ENCODE measurements at regions not wholly inside any gene's neighbourhood (a gene's known extent, or its start where the extent isn't known, plus 50 kb on each side); places are given as distances from the start of the nearest gene placed in this dataset.

- Histone ChIP-seq H3K36me3 (ENCODE audit: control insufficient read depth in 4 of 4, insufficient read depth in 3 of 4, low read depth in 1 of 4, low read length in 3 of 4) (no peaks in the 10 kb centered on the region), H3K27ac (ENCODE audit: low read depth in 1 of 2, low read length in 2 of 2) (no peak overlapping the region), H3K9ac (ENCODE audit: low read depth in 1 of 2, low read length in 2 of 2) (no peak overlapping the region), H3K4me1 (ENCODE audit: control insufficient read depth in 4 of 4, insufficient read depth in 4 of 4, low read length in 3 of 4) (no peaks in the 10 kb centered on the region), H3K4me3 (ENCODE audit: low read depth in 1 of 3, low read length in 3 of 3) (no peak overlapping the region), H3K27me3 (ENCODE audit: control insufficient read depth in 4 of 4, insufficient read depth in 4 of 4, low read length in 3 of 4) (no peaks in the 10 kb centered on the region), H3K9me3 (ENCODE audit: control insufficient read depth in 4 of 4, low read length in 3 of 4) (no peaks in the 10 kb centered on the region)
- WGBS: 89% methylated on average over 2 of the region's 2 CpGs
- TF ChIP-seq YY1 (IDR thresholded peaks at IDR 0.05) (no peak), NR2F2 (IDR thresholded peaks at IDR 0.05) (no peak), HNF4G (IDR thresholded peaks at IDR 0.05) (no peak), FOXA1 (IDR thresholded peaks at IDR 0.05) (no peak), HNF4A (conservative IDR thresholded peaks at IDR 0.05) (no peak), TAF1 (conservative IDR thresholded peaks at IDR 0.05) (no peak), REST (IDR thresholded peaks at IDR 0.05) (no peak), SP1 (IDR thresholded peaks at IDR 0.05) (no peak), RAD21 (IDR thresholded peaks at IDR 0.05) (no peak), EGR1 (IDR thresholded peaks at IDR 0.05; ENCODE audit: low read depth in 2 of 2) (no peak), RXRA (IDR thresholded peaks at IDR 0.05) (no peak), JUND (IDR thresholded peaks at IDR 0.05) (no peak), GABPA (IDR thresholded peaks at IDR 0.05 in 1 of 2, conservative IDR thresholded peaks at IDR 0.05 in 1 of 2) (no peak), FOXA2 (IDR thresholded peaks at IDR 0.05) (no peak)
- TF ChIP-seq, protein P1, sequence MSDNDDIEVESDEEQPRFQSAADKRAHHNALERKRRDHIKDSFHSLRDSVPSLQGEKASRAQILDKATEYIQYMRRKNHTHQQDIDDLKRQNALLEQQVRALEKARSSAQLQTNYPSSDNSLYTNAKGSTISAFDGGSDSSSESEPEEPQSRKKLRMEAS (IDR thresholded peaks at IDR 0.05): no peak
- TF ChIP-seq, protein P2, sequence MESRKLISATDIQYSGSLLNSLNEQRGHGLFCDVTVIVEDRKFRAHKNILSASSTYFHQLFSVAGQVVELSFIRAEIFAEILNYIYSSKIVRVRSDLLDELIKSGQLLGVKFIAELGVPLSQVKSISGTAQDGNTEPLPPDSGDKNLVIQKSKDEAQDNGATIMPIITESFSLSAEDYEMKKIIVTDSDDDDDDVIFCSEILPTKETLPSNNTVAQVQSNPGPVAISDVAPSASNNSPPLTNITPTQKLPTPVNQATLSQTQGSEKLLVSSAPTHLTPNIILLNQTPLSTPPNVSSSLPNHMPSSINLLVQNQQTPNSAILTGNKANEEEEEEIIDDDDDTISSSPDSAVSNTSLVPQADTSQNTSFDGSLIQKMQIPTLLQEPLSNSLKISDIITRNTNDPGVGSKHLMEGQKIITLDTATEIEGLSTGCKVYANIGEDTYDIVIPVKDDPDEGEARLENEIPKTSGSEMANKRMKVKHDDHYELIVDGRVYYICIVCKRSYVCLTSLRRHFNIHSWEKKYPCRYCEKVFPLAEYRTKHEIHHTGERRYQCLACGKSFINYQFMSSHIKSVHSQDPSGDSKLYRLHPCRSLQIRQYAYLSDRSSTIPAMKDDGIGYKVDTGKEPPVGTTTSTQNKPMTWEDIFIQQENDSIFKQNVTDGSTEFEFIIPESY (IDR thresholded peaks at IDR 0.05): no peak
- TF ChIP-seq, protein P3, sequence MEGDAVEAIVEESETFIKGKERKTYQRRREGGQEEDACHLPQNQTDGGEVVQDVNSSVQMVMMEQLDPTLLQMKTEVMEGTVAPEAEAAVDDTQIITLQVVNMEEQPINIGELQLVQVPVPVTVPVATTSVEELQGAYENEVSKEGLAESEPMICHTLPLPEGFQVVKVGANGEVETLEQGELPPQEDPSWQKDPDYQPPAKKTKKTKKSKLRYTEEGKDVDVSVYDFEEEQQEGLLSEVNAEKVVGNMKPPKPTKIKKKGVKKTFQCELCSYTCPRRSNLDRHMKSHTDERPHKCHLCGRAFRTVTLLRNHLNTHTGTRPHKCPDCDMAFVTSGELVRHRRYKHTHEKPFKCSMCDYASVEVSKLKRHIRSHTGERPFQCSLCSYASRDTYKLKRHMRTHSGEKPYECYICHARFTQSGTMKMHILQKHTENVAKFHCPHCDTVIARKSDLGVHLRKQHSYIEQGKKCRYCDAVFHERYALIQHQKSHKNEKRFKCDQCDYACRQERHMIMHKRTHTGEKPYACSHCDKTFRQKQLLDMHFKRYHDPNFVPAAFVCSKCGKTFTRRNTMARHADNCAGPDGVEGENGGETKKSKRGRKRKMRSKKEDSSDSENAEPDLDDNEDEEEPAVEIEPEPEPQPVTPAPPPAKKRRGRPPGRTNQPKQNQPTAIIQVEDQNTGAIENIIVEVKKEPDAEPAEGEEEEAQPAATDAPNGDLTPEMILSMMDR (IDR thresholded peaks at IDR 0.05; ENCODE audit: low read depth, low read length, missing input control): no peak
- no peak for DNase-seq (ENCODE audit: low spot score)
Observed at GRCh38 chr6:92180090-92180489, 1239.3 kb downstream of the EPHA7 start.

GRCh38 chr6:92176666-92177065 is 1242.7 kb downstream of the EPHA7 start:
- DNase-seq (ENCODE audit: low spot score): no peak
- H3K36me3 ChIP-seq (ENCODE audit: control insufficient read depth in 4 of 4, insufficient read depth in 3 of 4, low read depth in 1 of 4, low read length in 3 of 4): no peaks in the 10 kb centered on the region
- no peak overlapping the region for H3K27ac ChIP-seq (ENCODE audit: low read depth in 1 of 2, low read length in 2 of 2)
- H3K4me3 ChIP-seq (ENCODE audit: low read depth in 1 of 3, low read length in 3 of 3): no peak overlapping the region
- H3K9ac ChIP-seq (ENCODE audit: low read depth in 1 of 2, low read length in 2 of 2): no peak overlapping the region
- TF ChIP-seq YY1 (IDR thresholded peaks at IDR 0.05): no peak
- TF ChIP-seq HNF4G (IDR thresholded peaks at IDR 0.05): no peak
- TF ChIP-seq TAF1 (conservative IDR thresholded peaks at IDR 0.05): no peak
- TF ChIP-seq RXRA (IDR thresholded peaks at IDR 0.05): no peak
- TF ChIP-seq, protein P2 (IDR thresholded peaks at IDR 0.05): no peak
- TF ChIP-seq REST (IDR thresholded peaks at IDR 0.05): no peak
- TF ChIP-seq FOXA1 (IDR thresholded peaks at IDR 0.05): no peak
- no peak for TF ChIP-seq RAD21 (IDR thresholded peaks at IDR 0.05)
- TF ChIP-seq JUND (IDR thresholded peaks at IDR 0.05): no peak
- TF ChIP-seq GABPA (IDR thresholded peaks at IDR 0.05 in 1 of 2, conservative IDR thresholded peaks at IDR 0.05 in 1 of 2): no peak
- TF ChIP-seq FOXA2 (IDR thresholded peaks at IDR 0.05): no peak
- no peak for TF ChIP-seq SP1 (IDR thresholded peaks at IDR 0.05)
- H3K9me3 ChIP-seq (ENCODE audit: control insufficient read depth in 4 of 4, low read length in 3 of 4): no peaks in the 10 kb centered on the region
- H3K27me3 ChIP-seq (ENCODE audit: control insufficient read depth in 4 of 4, insufficient read depth in 4 of 4, low read length in 3 of 4): no peaks in the 10 kb centered on the region
- H3K4me1 ChIP-seq (ENCODE audit: control insufficient read depth in 4 of 4, insufficient read depth in 4 of 4, low read length in 3 of 4): no peaks in the 10 kb centered on the region
- 27% methylated on average over 1 of the region's 1 CpG for WGBS

All from liver (tissue), 8 donors.